Naive thymus-derived CD4-positive, alpha-beta T cell (primary cell): ENCODE measurements at regions not wholly inside any gene's neighbourhood (a gene's known extent, or its start where the extent isn't known, plus 50 kb on each side); places are given as distances from the start of the nearest gene placed in this dataset.

Experiments used
- ATAC-seq: fragments of 150-1000 bp; cut with Tn5 transposase; 2 replicates; pipeline ENCODE4 v1.10.0; 2021; ENCODE audit warnings: mild to moderate bottlenecking, moderate library complexity
- CTCF ChIA-PET: fragments of 350-600 bp; sonication (Branson Sonifier 250); formaldehyde crosslinking; loops from one replicate; lab custom pipeline; 2021; ENCODE audit warnings: antibody characterized with exemption; lab: Charles Lee
- POLR2A ChIA-PET: fragments of 350-600 bp; sonication (Branson Sonifier 250); formaldehyde crosslinking; loops from one replicate; lab custom pipeline; 2021; ENCODE audit warnings: antibody characterized with exemption, inconsistent platforms; lab: Charles Lee
- DNase-seq, 9 donors: peaks; one replicate each; pipeline versions ENCODE4 v3.0.0 to v3.0.0-alpha.2; 2020 to 2022; ENCODE audit warnings: mixed read lengths in 1 of 9
- H3K27ac ChIP-seq: one replicate; pipeline ENCODE4 v1.7.0; 2013; ENCODE audit warnings: mild to moderate bottlenecking, low read depth, low read length, moderate library complexity
- H3K27me3 ChIP-seq, 2 donors: one replicate each; pipeline ENCODE4 v1.7.0; 2013; ENCODE audit warnings: low read length in 2 of 2, mild to moderate bottlenecking in 2 of 2, moderate library complexity in 2 of 2; ENCODE audit not compliant: control insufficient read depth in 2 of 2, insufficient read depth in 2 of 2
- H3K36me3 ChIP-seq, 3 experiments: 1 replicate in 2 of 3; 2 replicates in 1 of 3; pipeline ENCODE4 v1.7.0; 2013; ENCODE audit warnings: low read length in 3 of 3, mild to moderate bottlenecking in 3 of 3, moderate library complexity in 1 of 3; ENCODE audit not compliant: insufficient read depth in 3 of 3, control insufficient read depth in 2 of 3
- H3K4me1 ChIP-seq, 2 donors: one replicate each; pipeline ENCODE4 v1.7.0; 2013; ENCODE audit warnings: low read length in 2 of 2, mild to moderate bottlenecking in 2 of 2, moderate library complexity in 1 of 2; ENCODE audit not compliant: control insufficient read depth in 2 of 2, insufficient read depth in 2 of 2
- H3K4me3 ChIP-seq: 2 replicates; pipeline ENCODE4 v1.7.0; 2013; ENCODE audit warnings: mild to moderate bottlenecking, low read length
- H3K9me3 ChIP-seq, 3 experiments: 1 replicate in 2 of 3; 2 replicates in 1 of 3; pipeline ENCODE4 v1.7.0; 2013; ENCODE audit warnings: low read length in 3 of 3; ENCODE audit not compliant: control insufficient read depth in 2 of 3
- H3K27ac Mint-ChIP-seq, 9 donors: one replicate each; pipeline ENCODE4 v1.8.0; 2020 to 2022; ENCODE audit warnings: mixed read lengths in 9 of 9, mild to moderate bottlenecking in 8 of 9, moderate library complexity in 5 of 9, inconsistent platforms in 2 of 9
- H3K27me3 Mint-ChIP-seq, 5 donors: one replicate each; pipeline ENCODE4 v1.8.0; 2021 to 2022; ENCODE audit warnings: mixed read lengths in 5 of 5, mild to moderate bottlenecking in 1 of 5
- H3K36me3 Mint-ChIP-seq, 5 donors: one replicate each; pipeline ENCODE4 v1.8.0; 2020 to 2022; ENCODE audit warnings: mixed read lengths in 5 of 5, mild to moderate bottlenecking in 3 of 5, inconsistent platforms in 1 of 5
- H3K4me1 Mint-ChIP-seq, 7 donors: one replicate each; pipeline ENCODE4 v1.8.0; 2020 to 2022; ENCODE audit warnings: mixed read lengths in 7 of 7, mild to moderate bottlenecking in 3 of 7, inconsistent platforms in 1 of 7
- H3K4me3 Mint-ChIP-seq, 10 donors: one replicate each; pipeline ENCODE4 v1.8.0; 2020 to 2022; ENCODE audit warnings: mild to moderate bottlenecking in 10 of 10, mixed read lengths in 10 of 10, moderate library complexity in 6 of 10, inconsistent platforms in 2 of 10
- H3K9me3 Mint-ChIP-seq, 11 donors: one replicate each; pipeline ENCODE4 v1.8.0; 2020 to 2022; ENCODE audit warnings: mixed read lengths in 11 of 11, mild to moderate bottlenecking in 4 of 11, inconsistent platforms in 1 of 11, moderate library complexity in 1 of 11
- intact Hi-C, 2 donors: fragments of 100-400 bp; cut with micrococcal nuclease; formaldehyde crosslinking; loops; one replicate each; pipeline ENCODE4 v1.15.1; 2023

- intact Hi-C loops: no loop called here
- no peaks in the 10 kb centered on the region for H3K27me3 ChIP-seq
- no peak overlapping the region for H3K27ac ChIP-seq
- no peak for ATAC-seq
- CTCF ChIA-PET: no interaction called here
- no peaks in the 10 kb centered on the region for H3K4me1 ChIP-seq
- no peaks in the 10 kb centered on the region for H3K9me3 ChIP-seq
- POLR2A ChIA-PET: no interaction called here
- Mint-ChIP-seq H3K36me3 (peaks cover 0 to 5% (median 0%) of the 10 kb centered on the region in 5 donors), H3K4me3 (no peak overlapping the region), H3K9me3 (peaks cover under 1 to 25% (median 3%) of the 10 kb centered on the region in 11 donors), H3K27ac (no peak overlapping the region), H3K4me1 (no peaks in the 10 kb centered on the region), H3K27me3 (peaks cover 6 to 50% (median 35%) of the 10 kb centered on the region in 5 donors)
- no peak for DNase-seq
- H3K4me3 ChIP-seq: no peak overlapping the region
- H3K36me3 ChIP-seq: no peaks in the 10 kb centered on the region
Observed at GRCh38 chr12:130224613-130225012, 62.3 kb downstream of the FZD10 start.

- H3K9me3 Mint-ChIP-seq: peaks cover 3 to 31% (median 5%) of the 10 kb centered on the region in 11 donors
- Histone ChIP-seq H3K27ac (no peak overlapping the region), H3K27me3 (no peaks in the 10 kb centered on the region), H3K9me3 (no peaks in the 10 kb centered on the region), H3K4me3 (no peak overlapping the region), H3K36me3 (no peaks in the 10 kb centered on the region), H3K4me1 (no peaks in the 10 kb centered on the region)
- no peak for ATAC-seq
- peaks cover 0 to 5% (median 0%) of the 10 kb centered on the region in 5 donors for H3K36me3 Mint-ChIP-seq
- no peaks in the 10 kb centered on the region for H3K4me1 Mint-ChIP-seq
- no peak overlapping the region for H3K4me3 Mint-ChIP-seq
- H3K27ac Mint-ChIP-seq: no peak overlapping the region
- POLR2A ChIA-PET: no interaction called here
- H3K27me3 Mint-ChIP-seq: peaks cover 4 to 48% (median 32%) of the 10 kb centered on the region in 5 donors
- intact Hi-C loops: no loop called here
- no peak for DNase-seq
- CTCF ChIA-PET: no interaction called here
Observed at GRCh38 chr12:130225347-130225746, 63.1 kb downstream of the FZD10 start.

- peaks cover 0 to 5% (median 0%) of the 10 kb centered on the region in 5 donors for H3K36me3 Mint-ChIP-seq
- Histone ChIP-seq H3K27me3 (no peaks in the 10 kb centered on the region), H3K4me3 (no peak overlapping the region), H3K4me1 (no peaks in the 10 kb centered on the region), H3K9me3 (no peaks in the 10 kb centered on the region), H3K36me3 (no peaks in the 10 kb centered on the region), H3K27ac (no peak overlapping the region)
- H3K4me1 Mint-ChIP-seq: no peaks in the 10 kb centered on the region
- peaks cover 0 to 41% (median 28%) of the 10 kb centered on the region in 5 donors for H3K27me3 Mint-ChIP-seq
- H3K9me3 Mint-ChIP-seq: peaks cover 3 to 37% (median 10%) of the 10 kb centered on the region in 11 donors
- ChIA-PET CTCF (no interaction called here), POLR2A (no interaction called here)
- DNase-seq (no peak), ATAC-seq (no peak)
- no peak overlapping the region for H3K27ac Mint-ChIP-seq
- H3K4me3 Mint-ChIP-seq: no peak overlapping the region
- intact Hi-C loops: no loop called here
Observed at GRCh38 chr12:130226126-130226525, 63.9 kb downstream of the FZD10 start.

GRCh38 chr12:130226771-130227170, 64.5 kb downstream of the FZD10 start:
- Histone ChIP-seq H3K4me1 (no peaks in the 10 kb centered on the region), H3K4me3 (no peak overlapping the region), H3K27me3 (no peaks in the 10 kb centered on the region), H3K9me3 (no peaks in the 10 kb centered on the region), H3K27ac (no peak overlapping the region), H3K36me3 (no peaks in the 10 kb centered on the region)
- Mint-ChIP-seq H3K27ac (no peak overlapping the region), H3K4me1 (no peaks in the 10 kb centered on the region), H3K9me3 (peaks cover 3 to 39% (median 10%) of the 10 kb centered on the region in 11 donors), H3K4me3 (no peak overlapping the region), H3K36me3 (peaks cover 0 to 5% (median 0%) of the 10 kb centered on the region in 5 donors), H3K27me3 (peaks cover 0 to 36% (median 24%) of the 10 kb centered on the region in 5 donors)
- ChIA-PET CTCF (no interaction called here), POLR2A (no interaction called here)
- intact Hi-C loops: no loop called here
- no peak for DNase-seq
- ATAC-seq: no peak

GRCh38 chr12:130227641-130228040, 65.4 kb downstream of the FZD10 start:
- H3K9me3 Mint-ChIP-seq: peaks cover 3 to 42% (median 12%) of the 10 kb centered on the region in 11 donors
- intact Hi-C loops: no loop called here
- Histone ChIP-seq H3K4me3 (no peak overlapping the region), H3K27ac (no peak overlapping the region), H3K36me3 (no peaks in the 10 kb centered on the region), H3K4me1 (no peaks in the 10 kb centered on the region), H3K27me3 (no peaks in the 10 kb centered on the region), H3K9me3 (no peaks in the 10 kb centered on the region)
- peaks cover 0 to 5% (median 0%) of the 10 kb centered on the region in 5 donors for H3K36me3 Mint-ChIP-seq
- H3K4me1 Mint-ChIP-seq: no peaks in the 10 kb centered on the region
- ChIA-PET POLR2A (no interaction called here), CTCF (no interaction called here)
- no peak for DNase-seq
- H3K4me3 Mint-ChIP-seq: no peak overlapping the region
- peaks cover 0 to 34% (median 23%) of the 10 kb centered on the region in 5 donors for H3K27me3 Mint-ChIP-seq
- ATAC-seq: no peak
- H3K27ac Mint-ChIP-seq: no peak overlapping the region

GRCh38 chr12:130236446-130236845, 74.2 kb downstream of the FZD10 start:
- Histone ChIP-seq H3K27me3 (no peaks in the 10 kb centered on the region), H3K9me3 (no peaks in the 10 kb centered on the region), H3K36me3 (no peaks in the 10 kb centered on the region), H3K4me3 (no peak overlapping the region), H3K27ac (no peak overlapping the region), H3K4me1 (no peaks in the 10 kb centered on the region)
- CTCF ChIA-PET: interaction anchor here (0.6 kb wide), 1 partner anchor 67 kb away, joined by 3 read pairs; no protein-coding TSS in a partner anchor
- DNase-seq (no peak), ATAC-seq (no peak)
- no peaks in the 10 kb centered on the region for H3K4me1 Mint-ChIP-seq
- no peak overlapping the region for H3K27ac Mint-ChIP-seq
- H3K27me3 Mint-ChIP-seq: peaks cover 4 to 56% (median 19%) of the 10 kb centered on the region in 5 donors
- peaks cover 0 to 12% (median 3%) of the 10 kb centered on the region in 11 donors for H3K9me3 Mint-ChIP-seq
- no peaks in the 10 kb centered on the region for H3K36me3 Mint-ChIP-seq
- POLR2A ChIA-PET: no interaction called here
- intact Hi-C loops: no loop called here
- H3K4me3 Mint-ChIP-seq: no peak overlapping the region

GRCh38 chr12:130240831-130241590, 78.7 kb downstream of the FZD10 start:
- peaks cover 0 to 37% (median 7%) of the 10 kb centered on the region in 5 donors for H3K27me3 Mint-ChIP-seq
- no peak overlapping the region for H3K27ac ChIP-seq
- CTCF ChIA-PET: no interaction called here

More at GRCh38 chr12:130240831-130241590, 78.7 kb downstream of the FZD10 start:
- Histone ChIP-seq H3K27me3 (no peaks in the 10 kb centered on the region), H3K9me3 (no peaks in the 10 kb centered on the region), H3K4me1 (no peaks in the 10 kb centered on the region), H3K4me3 (no peak overlapping the region), H3K36me3 (no peaks in the 10 kb centered on the region)
- H3K9me3 Mint-ChIP-seq: peaks cover 0 to 3% (median 0%) of the 10 kb centered on the region in 11 donors
- ATAC-seq: no peak
- no peaks in the 10 kb centered on the region for H3K36me3 Mint-ChIP-seq
- intact Hi-C loops: no loop called here
- H3K4me3 Mint-ChIP-seq: no peak overlapping the region
- POLR2A ChIA-PET: no interaction called here
- DNase-seq: no peak
- no peak overlapping the region for H3K27ac Mint-ChIP-seq
- H3K4me1 Mint-ChIP-seq: no peaks in the 10 kb centered on the region
